ENCODE measurements at regions not wholly inside any gene's neighbourhood (a gene's known extent, or its start where the extent isn't known, plus 50 kb on each side); places are given as distances from the start of the nearest gene placed in this dataset.

GRCh38 chr1:42043811-42044210 lies 109.4 kb upstream of the GUCA2B start:
- H3K9ac ChIP-seq (ENCODE audit: insufficient read length, low read depth), result no peak overlapping the region
- H3K4me1 ChIP-seq (ENCODE audit: insufficient read depth, insufficient read length), result no peaks in the 10 kb centered on the region
- H3K4me3 ChIP-seq (ENCODE audit: insufficient read length, low read depth), result no peak overlapping the region
- no peak for DNase-seq (ENCODE audit: low read depth, low spot score)
- H3K27me3 ChIP-seq (ENCODE audit: insufficient read depth, insufficient read length), result peaks cover 3% of the 10 kb centered on the region
- no peaks in the 10 kb centered on the region for H3K36me3 ChIP-seq (ENCODE audit: insufficient read depth, insufficient read length, low read length)
- no peaks in the 10 kb centered on the region for H3K9me3 ChIP-seq (ENCODE audit: insufficient read depth, low read length)
- no peak for TF ChIP-seq ZNF274 (IDR thresholded peaks at IDR 0.05; ENCODE audit: low read depth, low read length)
- no peak for TF ChIP-seq YY1 (IDR thresholded peaks at IDR 0.05; ENCODE audit: insufficient read depth, insufficient read length)
- TF ChIP-seq SUZ12 (IDR thresholded peaks at IDR 0.05; ENCODE audit: extremely low read depth, insufficient read depth, insufficient read length), result no peak

GRCh38 chr1:42043182-42043581 lies 110.0 kb upstream of the GUCA2B start:
- TF ChIP-seq SUZ12 (IDR thresholded peaks at IDR 0.05; ENCODE audit: extremely low read depth, insufficient read depth, insufficient read length), result no peak
- no peak for TF ChIP-seq ZNF274 (IDR thresholded peaks at IDR 0.05; ENCODE audit: low read depth, low read length)
- Histone ChIP-seq H3K4me1 (ENCODE audit: insufficient read depth, insufficient read length) (no peaks in the 10 kb centered on the region), H3K9ac (ENCODE audit: insufficient read length, low read depth) (no peak overlapping the region), H3K9me3 (ENCODE audit: insufficient read depth, low read length) (no peaks in the 10 kb centered on the region), H3K4me3 (ENCODE audit: insufficient read length, low read depth) (no peak overlapping the region), H3K36me3 (ENCODE audit: insufficient read depth, insufficient read length, low read length) (no peaks in the 10 kb centered on the region), H3K27me3 (ENCODE audit: insufficient read depth, insufficient read length) (peaks cover 6% of the 10 kb centered on the region)
- no peak for DNase-seq (ENCODE audit: low read depth, low spot score)

GRCh38 chr1:42041031-42041430 lies 112.2 kb upstream of the GUCA2B start:
- no peak for DNase-seq (ENCODE audit: low read depth, low spot score)
- peaks cover 19% of the 10 kb centered on the region for H3K27me3 ChIP-seq (ENCODE audit: insufficient read depth, insufficient read length)
- H3K4me1 ChIP-seq (ENCODE audit: insufficient read depth, insufficient read length), result no peaks in the 10 kb centered on the region
- no peaks in the 10 kb centered on the region for H3K36me3 ChIP-seq (ENCODE audit: insufficient read depth, insufficient read length, low read length)
- no peak overlapping the region for H3K9ac ChIP-seq (ENCODE audit: insufficient read length, low read depth)
- TF ChIP-seq ZNF274 (IDR thresholded peaks at IDR 0.05; ENCODE audit: low read depth, low read length) (no peak), SUZ12 (IDR thresholded peaks at IDR 0.05; ENCODE audit: extremely low read depth, insufficient read depth, insufficient read length) (no peak), YY1 (IDR thresholded peaks at IDR 0.05; ENCODE audit: insufficient read depth, insufficient read length) (no peak)
- no peaks in the 10 kb centered on the region for H3K9me3 ChIP-seq (ENCODE audit: insufficient read depth, low read length)
- H3K4me3 ChIP-seq (ENCODE audit: insufficient read length, low read depth), result no peak overlapping the region

- no peak overlapping the region for H3K4me3 ChIP-seq (ENCODE audit: insufficient read length, low read depth)
- no peak for TF ChIP-seq YY1 (IDR thresholded peaks at IDR 0.05; ENCODE audit: insufficient read depth, insufficient read length)
- no peak for TF ChIP-seq ZNF274 (IDR thresholded peaks at IDR 0.05; ENCODE audit: low read depth, low read length)
- TF ChIP-seq SUZ12 (IDR thresholded peaks at IDR 0.05; ENCODE audit: extremely low read depth, insufficient read depth, insufficient read length), result no peak
- DNase-seq (ENCODE audit: low read depth, low spot score), result no peak
Observed at GRCh38 chr1:42040159-42040558, 113.1 kb upstream of the GUCA2B start.

GRCh38 chr1:42038261-42038660 lies 114.9 kb upstream of the GUCA2B start:
- no peaks in the 10 kb centered on the region for H3K9me3 ChIP-seq (ENCODE audit: insufficient read depth, low read length)
- TF ChIP-seq YY1 (IDR thresholded peaks at IDR 0.05; ENCODE audit: insufficient read depth, insufficient read length), result no peak
- TF ChIP-seq SUZ12 (IDR thresholded peaks at IDR 0.05; ENCODE audit: extremely low read depth, insufficient read depth, insufficient read length), result no peak
- TF ChIP-seq ZNF274 (IDR thresholded peaks at IDR 0.05; ENCODE audit: low read depth, low read length), result no peak
- no peak for DNase-seq (ENCODE audit: low read depth, low spot score)
- no peak overlapping the region for H3K9ac ChIP-seq (ENCODE audit: insufficient read length, low read depth)
- H3K36me3 ChIP-seq (ENCODE audit: insufficient read depth, insufficient read length, low read length), result no peaks in the 10 kb centered on the region
- H3K4me3 ChIP-seq (ENCODE audit: insufficient read length, low read depth), result no peak overlapping the region
- peaks cover 39% of the 10 kb centered on the region for H3K27me3 ChIP-seq (ENCODE audit: insufficient read depth, insufficient read length)
- H3K4me1 ChIP-seq (ENCODE audit: insufficient read depth, insufficient read length), result no peaks in the 10 kb centered on the region

More at GRCh38 chr1:42040159-42040558, 113.1 kb upstream of the GUCA2B start:
- Histone ChIP-seq H3K9ac (ENCODE audit: insufficient read length, low read depth) (no peak overlapping the region), H3K4me1 (ENCODE audit: insufficient read depth, insufficient read length) (no peaks in the 10 kb centered on the region), H3K9me3 (ENCODE audit: insufficient read depth, low read length) (no peaks in the 10 kb centered on the region), H3K27me3 (ENCODE audit: insufficient read depth, insufficient read length) (peaks cover 20% of the 10 kb centered on the region), H3K36me3 (ENCODE audit: insufficient read depth, insufficient read length, low read length) (no peaks in the 10 kb centered on the region)

GRCh38 chr1:42037586-42037985 lies 115.6 kb upstream of the GUCA2B start:
- TF ChIP-seq YY1 (IDR thresholded peaks at IDR 0.05; ENCODE audit: insufficient read depth, insufficient read length) (no peak), SUZ12 (IDR thresholded peaks at IDR 0.05; ENCODE audit: extremely low read depth, insufficient read depth, insufficient read length) (no peak), ZNF274 (IDR thresholded peaks at IDR 0.05; ENCODE audit: low read depth, low read length) (no peak)
- H3K27me3 ChIP-seq (ENCODE audit: insufficient read depth, insufficient read length), result peaks cover 45% of the 10 kb centered on the region
- no peaks in the 10 kb centered on the region for H3K4me1 ChIP-seq (ENCODE audit: insufficient read depth, insufficient read length)
- H3K4me3 ChIP-seq (ENCODE audit: insufficient read length, low read depth), result no peak overlapping the region
- H3K9me3 ChIP-seq (ENCODE audit: insufficient read depth, low read length), result no peaks in the 10 kb centered on the region
- H3K9ac ChIP-seq (ENCODE audit: insufficient read length, low read depth), result no peak overlapping the region
- H3K36me3 ChIP-seq (ENCODE audit: insufficient read depth, insufficient read length, low read length), result no peaks in the 10 kb centered on the region
- no peak for DNase-seq (ENCODE audit: low read depth, low spot score)

- Histone ChIP-seq H3K4me3 (ENCODE audit: insufficient read length, low read depth) (no peak overlapping the region), H3K27me3 (ENCODE audit: insufficient read depth, insufficient read length) (peaks cover 50% of the 10 kb centered on the region), H3K4me1 (ENCODE audit: insufficient read depth, insufficient read length) (no peaks in the 10 kb centered on the region), H3K36me3 (ENCODE audit: insufficient read depth, insufficient read length, low read length) (no peaks in the 10 kb centered on the region), H3K9me3 (ENCODE audit: insufficient read depth, low read length) (no peaks in the 10 kb centered on the region), H3K9ac (ENCODE audit: insufficient read length, low read depth) (no peak overlapping the region)
- TF ChIP-seq YY1 (IDR thresholded peaks at IDR 0.05; ENCODE audit: insufficient read depth, insufficient read length) (no peak), ZNF274 (IDR thresholded peaks at IDR 0.05; ENCODE audit: low read depth, low read length) (no peak), SUZ12 (IDR thresholded peaks at IDR 0.05; ENCODE audit: extremely low read depth, insufficient read depth, insufficient read length) (no peak)
- DNase-seq (ENCODE audit: low read depth, low spot score), result no peak
Observed at GRCh38 chr1:42037161-42037560, 116.0 kb upstream of the GUCA2B start.

Data from NT2/D1 (cell line).